Ascending aorta (tissue), 2 donors: ENCODE measurements at regions not wholly inside any gene's neighbourhood (a gene's known extent, or its start where the extent isn't known, plus 50 kb on each side); places are given as distances from the start of the nearest gene placed in this dataset.

Experiments
- DNase-seq, 2 donors: peaks; one replicate each; pipeline ENCODE4 v3.0.0-alpha.2; 2019; ENCODE audit warnings: low spot score in 2 of 2
- H3K27ac ChIP-seq, 2 donors: fragments of 200-600 bp; sonication (generic); one replicate each; pipeline ENCODE4 v1.5.1; 2016 to 2017; ENCODE audit warnings: mild to moderate bottlenecking in 1 of 2
- H3K27me3 ChIP-seq: fragments of 200-600 bp; sonication (generic); one replicate; pipeline ENCODE4 v1.5.1; 2017
- H3K36me3 ChIP-seq, 2 donors: fragments of 200-600 bp; sonication (generic); one replicate each; pipeline ENCODE4 v1.5.1; 2016
- H3K4me1 ChIP-seq, 2 donors: fragments of 200-600 bp; sonication (generic); one replicate each; pipeline ENCODE4 v1.5.1; 2016 to 2017; ENCODE audit warnings: mild to moderate bottlenecking in 1 of 2
- H3K4me3 ChIP-seq, 2 donors: fragments of 200-600 bp; sonication (generic); one replicate each; pipeline ENCODE4 v1.5.1; 2016 to 2017; ENCODE audit warnings: mild to moderate bottlenecking in 1 of 2
- H3K9me3 ChIP-seq, 2 donors: fragments of 200-600 bp; sonication (generic); one replicate each; pipeline ENCODE4 v1.5.1; 2016
- CTCF ChIP-seq, 3 experiments: fragments of 200-600 bp in 2 of 3; fragments of 450-650 bp in 1 of 3; sonication (generic) in 2 of 3; IDR thresholded peaks; one replicate each; pipeline ENCODE4 v1.5.1; 2016 to 2019; ENCODE audit warnings: antibody characterized with exemption in 3 of 3, mild to moderate bottlenecking in 1 of 3, moderate library complexity in 1 of 3
- intact Hi-C: fragments of 100-400 bp; cut with DNase I; formaldehyde crosslinking; loops from one replicate; pipeline ENCODE4 v1.15.1; 2023

GRCh38 chr11:104432981-104433380 lies 269.0 kb upstream of the PDGFD start:
- Histone ChIP-seq H3K4me3 (no peak overlapping the region), H3K9me3 (no peaks in the 10 kb centered on the region), H3K36me3 (no peaks in the 10 kb centered on the region), H3K27me3 (no peaks in the 10 kb centered on the region), H3K4me1 (no peaks in the 10 kb centered on the region), H3K27ac (no peak overlapping the region)
- TF ChIP-seq CTCF (IDR thresholded peaks at IDR 0.05), result no peak
- no peak for DNase-seq
- intact Hi-C loops, result no loop called here

GRCh38 chr11:104432526-104432925 lies 268.6 kb upstream of the PDGFD start:
- H3K27ac ChIP-seq, result no peak overlapping the region
- H3K36me3 ChIP-seq, result no peaks in the 10 kb centered on the region

GRCh38 chr11:104422324-104422944 lies 258.5 kb upstream of the PDGFD start:
- no peak for TF ChIP-seq CTCF (IDR thresholded peaks at IDR 0.05)

More at GRCh38 chr11:104432526-104432925, 268.6 kb upstream of the PDGFD start:
- no peak overlapping the region for H3K4me3 ChIP-seq
- DNase-seq, result no peak
- TF ChIP-seq CTCF (IDR thresholded peaks at IDR 0.05), result no peak
- H3K9me3 ChIP-seq, result no peaks in the 10 kb centered on the region
- intact Hi-C loops, result no loop called here
- H3K4me1 ChIP-seq, result no peaks in the 10 kb centered on the region
- no peaks in the 10 kb centered on the region for H3K27me3 ChIP-seq

GRCh38 chr11:104410336-104410735 lies 246.4 kb upstream of the PDGFD start:
- no peaks in the 10 kb centered on the region for H3K36me3 ChIP-seq
- no peak overlapping the region for H3K4me3 ChIP-seq
- no peaks in the 10 kb centered on the region for H3K27me3 ChIP-seq
- no peak overlapping the region for H3K27ac ChIP-seq
- no peaks in the 10 kb centered on the region for H3K9me3 ChIP-seq
- no peak for DNase-seq
- TF ChIP-seq CTCF (IDR thresholded peaks at IDR 0.05), result no peak
- H3K4me1 ChIP-seq, result no peaks in the 10 kb centered on the region
- intact Hi-C loops, result no loop called here

More at GRCh38 chr11:104422324-104422944, 258.5 kb upstream of the PDGFD start:
- Histone ChIP-seq H3K9me3 (no peaks in the 10 kb centered on the region), H3K4me1 (no peaks in the 10 kb centered on the region), H3K27me3 (no peaks in the 10 kb centered on the region), H3K36me3 (no peaks in the 10 kb centered on the region), H3K27ac (no peak overlapping the region), H3K4me3 (no peak overlapping the region)
- intact Hi-C loops, result no loop called here
- no peak for DNase-seq

GRCh38 chr11:104408630-104409029 lies 244.7 kb upstream of the PDGFD start:
- intact Hi-C loops, result no loop called here
- Histone ChIP-seq H3K36me3 (no peaks in the 10 kb centered on the region), H3K27ac (no peak overlapping the region), H3K4me3 (no peak overlapping the region), H3K4me1 (no peaks in the 10 kb centered on the region), H3K27me3 (no peaks in the 10 kb centered on the region), H3K9me3 (no peaks in the 10 kb centered on the region)
- TF ChIP-seq CTCF (IDR thresholded peaks at IDR 0.05), result no peak
- no peak for DNase-seq

- no peaks in the 10 kb centered on the region for H3K4me1 ChIP-seq
- DNase-seq, result no peak
- H3K9me3 ChIP-seq, result no peaks in the 10 kb centered on the region
- intact Hi-C loops, result no loop called here
- no peak overlapping the region for H3K4me3 ChIP-seq
- no peaks in the 10 kb centered on the region for H3K27me3 ChIP-seq
- H3K27ac ChIP-seq, result no peak overlapping the region
- TF ChIP-seq CTCF (IDR thresholded peaks at IDR 0.05), result no peak
- no peaks in the 10 kb centered on the region for H3K36me3 ChIP-seq
Observed at GRCh38 chr11:104405277-104405676, 241.3 kb upstream of the PDGFD start.
